SK-N-SH (cell line): ENCODE measurements at regions not wholly inside any gene's neighbourhood (a gene's known extent, or its start where the extent isn't known, plus 50 kb on each side); places are given as distances from the start of the nearest gene placed in this dataset.

Source experiments
- SIN3A ChIP-seq: IDR thresholded peaks from 2 replicates; pipeline ENCODE4 v1.6.1; 2012; ENCODE audit warnings: low read depth, mild to moderate bottlenecking, low read length, moderate library complexity, borderline replicate concordance
- TEAD4 ChIP-seq: IDR thresholded peaks from 2 replicates; pipeline ENCODE4 v1.4.0; 2012; ENCODE audit warnings: mild to moderate bottlenecking, borderline replicate concordance; ENCODE audit not compliant: insufficient read depth
- YY1 ChIP-seq: IDR thresholded peaks from 2 replicates; pipeline ENCODE4 v1.4.0; 2012; ENCODE audit warnings: low read depth, mild to moderate bottlenecking
- TF ChIP-seq, protein P1 (sequence below): IDR thresholded peaks from 2 replicates; pipeline ENCODE4 v1.6.1; 2012; ENCODE audit warnings: mild to moderate bottlenecking, low read depth, low read length, moderate library complexity
- TF ChIP-seq, protein P2 (sequence below): IDR thresholded peaks from 2 replicates; pipeline ENCODE4 v1.4.0; 2012; ENCODE audit warnings: low read depth, borderline replicate concordance
- TF ChIP-seq, protein P3 (sequence below): fragments of 200-600 bp; sonication (generic); IDR thresholded peaks from 2 replicates; pipeline ENCODE4 v1.6.1; 2017; ENCODE audit warnings: antibody characterized with exemption, mild to moderate bottlenecking, moderate library complexity
- TF ChIP-seq, protein P4 (sequence below): IDR thresholded peaks from 2 replicates; pipeline ENCODE4; 2012

DNA sequence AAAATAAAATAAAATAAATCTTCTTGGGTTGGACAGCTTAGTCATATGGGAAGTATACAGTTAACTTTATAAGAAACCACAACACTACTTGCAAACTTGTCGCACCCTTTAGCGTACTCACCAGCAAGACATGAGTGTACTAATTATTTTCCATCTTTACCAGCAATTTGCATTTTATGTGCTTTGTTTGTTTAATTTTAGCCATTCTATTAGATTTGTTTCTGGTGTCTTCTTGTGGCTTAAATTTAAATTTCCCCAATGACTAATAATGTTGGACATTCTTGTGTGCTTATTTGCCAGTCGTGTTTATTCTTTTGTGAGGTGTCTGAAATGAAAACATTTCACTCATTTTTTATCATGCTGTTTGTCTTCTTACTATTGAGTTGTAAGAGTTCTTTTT is 1172.2 kb upstream of the CITED2 start:
- TF ChIP-seq, protein P1, sequence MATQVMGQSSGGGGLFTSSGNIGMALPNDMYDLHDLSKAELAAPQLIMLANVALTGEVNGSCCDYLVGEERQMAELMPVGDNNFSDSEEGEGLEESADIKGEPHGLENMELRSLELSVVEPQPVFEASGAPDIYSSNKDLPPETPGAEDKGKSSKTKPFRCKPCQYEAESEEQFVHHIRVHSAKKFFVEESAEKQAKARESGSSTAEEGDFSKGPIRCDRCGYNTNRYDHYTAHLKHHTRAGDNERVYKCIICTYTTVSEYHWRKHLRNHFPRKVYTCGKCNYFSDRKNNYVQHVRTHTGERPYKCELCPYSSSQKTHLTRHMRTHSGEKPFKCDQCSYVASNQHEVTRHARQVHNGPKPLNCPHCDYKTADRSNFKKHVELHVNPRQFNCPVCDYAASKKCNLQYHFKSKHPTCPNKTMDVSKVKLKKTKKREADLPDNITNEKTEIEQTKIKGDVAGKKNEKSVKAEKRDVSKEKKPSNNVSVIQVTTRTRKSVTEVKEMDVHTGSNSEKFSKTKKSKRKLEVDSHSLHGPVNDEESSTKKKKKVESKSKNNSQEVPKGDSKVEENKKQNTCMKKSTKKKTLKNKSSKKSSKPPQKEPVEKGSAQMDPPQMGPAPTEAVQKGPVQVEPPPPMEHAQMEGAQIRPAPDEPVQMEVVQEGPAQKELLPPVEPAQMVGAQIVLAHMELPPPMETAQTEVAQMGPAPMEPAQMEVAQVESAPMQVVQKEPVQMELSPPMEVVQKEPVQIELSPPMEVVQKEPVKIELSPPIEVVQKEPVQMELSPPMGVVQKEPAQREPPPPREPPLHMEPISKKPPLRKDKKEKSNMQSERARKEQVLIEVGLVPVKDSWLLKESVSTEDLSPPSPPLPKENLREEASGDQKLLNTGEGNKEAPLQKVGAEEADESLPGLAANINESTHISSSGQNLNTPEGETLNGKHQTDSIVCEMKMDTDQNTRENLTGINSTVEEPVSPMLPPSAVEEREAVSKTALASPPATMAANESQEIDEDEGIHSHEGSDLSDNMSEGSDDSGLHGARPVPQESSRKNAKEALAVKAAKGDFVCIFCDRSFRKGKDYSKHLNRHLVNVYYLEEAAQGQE = no peak
- TF ChIP-seq YY1 (no peak), TEAD4 (no peak), SIN3A (no peak)
- TF ChIP-seq, protein P2, sequence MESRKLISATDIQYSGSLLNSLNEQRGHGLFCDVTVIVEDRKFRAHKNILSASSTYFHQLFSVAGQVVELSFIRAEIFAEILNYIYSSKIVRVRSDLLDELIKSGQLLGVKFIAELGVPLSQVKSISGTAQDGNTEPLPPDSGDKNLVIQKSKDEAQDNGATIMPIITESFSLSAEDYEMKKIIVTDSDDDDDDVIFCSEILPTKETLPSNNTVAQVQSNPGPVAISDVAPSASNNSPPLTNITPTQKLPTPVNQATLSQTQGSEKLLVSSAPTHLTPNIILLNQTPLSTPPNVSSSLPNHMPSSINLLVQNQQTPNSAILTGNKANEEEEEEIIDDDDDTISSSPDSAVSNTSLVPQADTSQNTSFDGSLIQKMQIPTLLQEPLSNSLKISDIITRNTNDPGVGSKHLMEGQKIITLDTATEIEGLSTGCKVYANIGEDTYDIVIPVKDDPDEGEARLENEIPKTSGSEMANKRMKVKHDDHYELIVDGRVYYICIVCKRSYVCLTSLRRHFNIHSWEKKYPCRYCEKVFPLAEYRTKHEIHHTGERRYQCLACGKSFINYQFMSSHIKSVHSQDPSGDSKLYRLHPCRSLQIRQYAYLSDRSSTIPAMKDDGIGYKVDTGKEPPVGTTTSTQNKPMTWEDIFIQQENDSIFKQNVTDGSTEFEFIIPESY = no peak
- TF ChIP-seq, protein P3, sequence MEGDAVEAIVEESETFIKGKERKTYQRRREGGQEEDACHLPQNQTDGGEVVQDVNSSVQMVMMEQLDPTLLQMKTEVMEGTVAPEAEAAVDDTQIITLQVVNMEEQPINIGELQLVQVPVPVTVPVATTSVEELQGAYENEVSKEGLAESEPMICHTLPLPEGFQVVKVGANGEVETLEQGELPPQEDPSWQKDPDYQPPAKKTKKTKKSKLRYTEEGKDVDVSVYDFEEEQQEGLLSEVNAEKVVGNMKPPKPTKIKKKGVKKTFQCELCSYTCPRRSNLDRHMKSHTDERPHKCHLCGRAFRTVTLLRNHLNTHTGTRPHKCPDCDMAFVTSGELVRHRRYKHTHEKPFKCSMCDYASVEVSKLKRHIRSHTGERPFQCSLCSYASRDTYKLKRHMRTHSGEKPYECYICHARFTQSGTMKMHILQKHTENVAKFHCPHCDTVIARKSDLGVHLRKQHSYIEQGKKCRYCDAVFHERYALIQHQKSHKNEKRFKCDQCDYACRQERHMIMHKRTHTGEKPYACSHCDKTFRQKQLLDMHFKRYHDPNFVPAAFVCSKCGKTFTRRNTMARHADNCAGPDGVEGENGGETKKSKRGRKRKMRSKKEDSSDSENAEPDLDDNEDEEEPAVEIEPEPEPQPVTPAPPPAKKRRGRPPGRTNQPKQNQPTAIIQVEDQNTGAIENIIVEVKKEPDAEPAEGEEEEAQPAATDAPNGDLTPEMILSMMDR = no peak
- TF ChIP-seq, protein P4, sequence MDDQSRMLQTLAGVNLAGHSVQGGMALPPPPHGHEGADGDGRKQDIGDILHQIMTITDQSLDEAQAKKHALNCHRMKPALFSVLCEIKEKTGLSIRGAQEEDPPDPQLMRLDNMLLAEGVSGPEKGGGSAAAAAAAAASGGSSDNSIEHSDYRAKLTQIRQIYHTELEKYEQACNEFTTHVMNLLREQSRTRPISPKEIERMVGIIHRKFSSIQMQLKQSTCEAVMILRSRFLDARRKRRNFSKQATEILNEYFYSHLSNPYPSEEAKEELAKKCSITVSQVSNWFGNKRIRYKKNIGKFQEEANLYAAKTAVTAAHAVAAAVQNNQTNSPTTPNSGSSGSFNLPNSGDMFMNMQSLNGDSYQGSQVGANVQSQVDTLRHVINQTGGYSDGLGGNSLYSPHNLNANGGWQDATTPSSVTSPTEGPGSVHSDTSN = no peak
